Right ventricle myocardium superior (tissue), 1 donor: ENCODE measurements at regions not wholly inside any gene's neighbourhood (a gene's known extent, or its start where the extent isn't known, plus 50 kb on each side); places are given as distances from the start of the nearest gene placed in this dataset.
"Not testable (repeated sequence)": the region's sequence is repeated elsewhere in the genome, so short reads cannot be mapped to it uniquely, and the experiment has no call there.

Experiments used
- ATAC-seq: fragments of 200-7000 bp; cut with Tn5 transposase; one replicate; pipeline ENCODE4 v1.9.1; 2020; ENCODE audit warnings: mild to moderate bottlenecking; ENCODE audit not compliant: poor library complexity
- DNase-seq: peaks from one replicate; pipeline ENCODE4 v3.0.0-alpha.2; 2020
- intact Hi-C: fragments of 100-400 bp; cut with DNase I; formaldehyde crosslinking; loops from one replicate; pipeline ENCODE4 v1.11.2; 2022
- donor health status: DM: no; HTN: yes; CAD: no; lungs with severe emphysema.

DNA sequence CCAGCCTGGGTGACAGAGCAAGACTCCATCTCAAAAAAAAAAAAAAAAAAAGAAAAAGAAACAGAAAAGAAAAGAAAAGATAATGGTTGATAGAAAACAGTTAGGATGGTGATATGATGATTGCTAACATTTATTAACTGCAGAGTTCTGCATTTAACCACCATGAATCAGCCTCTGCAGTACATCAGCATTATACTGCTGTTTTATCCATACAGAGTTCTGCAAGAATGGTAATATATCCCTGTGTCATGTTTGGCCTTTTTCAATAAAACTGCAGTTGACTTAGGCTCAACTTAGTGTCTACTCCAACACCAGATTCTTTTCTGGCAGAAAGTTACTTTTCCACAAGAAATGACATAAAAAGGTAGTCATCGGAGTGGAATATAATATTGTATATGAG is 62.6 kb downstream of the DUSP6 start:
- ATAC-seq (no peak), DNase-seq (no peak)
- intact Hi-C loops: loop anchor here (5.0 kb wide), 1 partner anchor 53 kb away; no protein-coding TSS in a partner anchor

DNA sequence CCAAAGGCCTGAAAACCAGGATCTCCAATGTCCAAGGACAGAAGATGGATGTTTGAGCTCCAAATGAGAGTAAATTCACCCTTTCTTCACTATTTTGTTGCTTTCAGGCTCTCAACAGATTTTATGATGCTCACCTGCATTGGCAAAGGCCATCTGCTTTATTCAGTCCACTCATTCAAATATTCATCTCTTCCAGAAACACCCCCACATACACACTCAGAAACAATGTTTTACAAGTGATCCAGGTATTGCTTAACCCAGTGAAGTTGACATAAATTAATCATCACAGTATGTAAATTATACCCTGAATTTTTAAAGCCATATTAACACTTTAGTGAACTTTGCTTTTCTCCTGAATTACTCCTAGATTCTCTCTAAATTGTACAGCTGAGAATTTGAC is 63.3 kb downstream of the DUSP6 start:
- ATAC-seq (no peak), DNase-seq (no peak)
- intact Hi-C loops: loop anchor here (5.0 kb wide), 1 partner anchor 53 kb away; no protein-coding TSS in a partner anchor

DNA sequence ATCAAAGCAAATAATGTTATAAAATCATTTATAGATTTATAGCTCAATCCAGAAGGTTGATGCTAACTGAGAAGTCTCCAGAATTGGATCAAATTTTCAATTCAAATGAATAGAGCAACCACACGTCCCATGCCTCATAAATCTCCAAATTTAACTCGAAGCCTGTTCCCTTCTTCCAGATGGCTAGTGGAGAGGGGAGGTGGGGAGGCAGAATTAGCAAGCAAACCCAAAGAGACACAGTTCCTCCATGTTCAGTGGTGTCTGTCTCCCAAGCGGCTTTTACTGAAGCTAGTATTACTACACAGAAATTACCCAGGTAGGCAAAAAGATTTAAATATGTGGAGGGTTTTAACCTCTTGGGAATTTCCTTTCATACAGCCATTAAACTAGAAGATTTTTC is 65.8 kb downstream of the DUSP6 start:
- ATAC-seq (no peak), DNase-seq (no peak)
- intact Hi-C loops: loop anchor here (5.0 kb wide), 1 partner anchor 56 kb away; no protein-coding TSS in a partner anchor

DNA sequence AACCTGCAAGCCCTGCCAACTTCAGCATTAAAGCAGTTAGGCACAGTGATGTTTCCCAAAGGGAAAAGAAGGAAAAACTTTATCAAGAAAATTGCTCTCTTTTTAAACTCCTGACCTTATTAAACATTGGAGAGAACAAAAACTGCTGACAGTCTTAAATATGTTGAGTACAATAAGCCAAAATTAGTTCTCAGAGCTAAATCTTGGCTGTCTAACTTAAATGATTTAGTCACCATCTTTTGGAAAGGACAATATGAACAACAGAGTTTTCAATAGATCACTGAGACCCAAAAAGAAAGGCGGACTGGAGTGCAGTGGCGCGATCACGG is 70.8 kb downstream of the DUSP6 start:
- intact Hi-C loops: no loop called here
- ATAC-seq (peak; percentile 69), DNase-seq (no peak)

DNA sequence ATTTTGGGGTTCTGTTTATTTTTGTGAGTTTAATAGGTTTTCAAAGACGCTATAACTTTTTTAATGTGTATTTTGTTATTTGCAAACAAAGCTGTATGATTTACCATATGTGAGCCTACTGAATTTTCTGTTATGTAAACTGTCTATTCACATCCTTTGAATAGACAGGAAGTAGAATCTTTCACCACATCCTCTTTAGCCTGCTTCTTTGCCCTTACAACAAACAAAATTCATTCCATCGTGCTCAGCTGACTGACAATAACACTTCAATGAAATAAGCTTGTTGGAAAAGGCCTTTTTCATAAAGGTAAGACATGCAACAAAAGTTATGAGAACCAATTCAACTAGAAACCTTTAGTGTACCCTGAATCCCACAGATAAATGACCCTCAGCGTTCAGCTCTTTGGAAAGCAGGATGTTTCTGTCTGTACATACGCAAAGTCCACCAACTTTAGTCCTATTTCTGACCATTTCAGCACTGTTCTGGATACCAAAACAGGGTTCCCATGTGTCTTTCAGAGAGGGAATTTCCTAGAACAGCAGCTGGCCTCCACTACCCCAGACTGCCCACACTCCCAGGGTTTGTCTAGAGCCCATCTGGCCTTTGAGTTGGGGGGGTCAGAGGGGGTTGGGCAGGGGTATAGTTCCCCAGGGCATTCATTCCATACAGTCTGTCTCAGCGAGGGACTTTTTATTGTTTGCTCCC is 71.3 kb downstream of the DUSP6 start:
- intact Hi-C loops: no loop called here
- DNase-seq (peak; percentile 44), ATAC-seq (peak; percentile 83)

DNA sequence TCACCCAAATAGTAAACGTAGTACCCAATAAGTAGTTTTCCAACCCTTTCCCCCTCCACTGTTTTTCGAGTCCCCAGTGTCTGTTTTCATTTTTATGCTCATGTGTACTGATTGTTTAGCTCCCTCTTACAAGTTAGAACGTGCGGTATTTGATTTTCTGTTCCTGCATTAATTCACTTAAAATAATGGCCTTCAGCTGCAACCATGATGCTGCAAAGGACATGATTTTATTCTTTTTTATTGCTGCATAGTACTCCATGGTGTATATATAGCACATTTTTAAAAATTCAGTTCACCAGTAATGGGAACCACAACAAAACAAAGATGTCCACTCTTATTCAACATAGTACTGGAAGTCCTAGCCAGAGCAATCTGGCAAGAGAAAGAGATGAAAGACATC is 72.8 kb downstream of the DUSP6 start:
- intact Hi-C loops: no loop called here
- ATAC-seq (no peak), DNase-seq (no peak)

DNA sequence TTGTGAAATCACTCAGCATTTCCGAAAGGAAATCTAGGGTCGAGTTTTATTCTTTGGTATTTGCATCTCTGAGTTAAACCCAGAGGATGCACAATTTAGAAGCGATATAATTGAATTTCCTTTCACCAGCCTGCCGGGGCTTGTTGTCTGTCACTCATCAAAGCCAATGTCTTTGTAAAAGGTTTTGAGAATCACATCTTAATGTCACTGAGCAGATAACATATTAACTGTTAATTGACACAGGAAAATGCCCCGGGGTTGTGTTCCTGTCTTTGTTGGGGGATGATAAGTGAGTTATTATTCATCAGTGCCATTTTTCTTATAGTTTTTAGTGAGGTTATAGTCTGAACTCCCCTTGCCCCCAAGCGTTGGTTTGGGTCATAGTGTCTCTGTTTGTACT is 73.4 kb downstream of the DUSP6 start:
- intact Hi-C loops: no loop called here
- no peak for ATAC-seq

DNA sequence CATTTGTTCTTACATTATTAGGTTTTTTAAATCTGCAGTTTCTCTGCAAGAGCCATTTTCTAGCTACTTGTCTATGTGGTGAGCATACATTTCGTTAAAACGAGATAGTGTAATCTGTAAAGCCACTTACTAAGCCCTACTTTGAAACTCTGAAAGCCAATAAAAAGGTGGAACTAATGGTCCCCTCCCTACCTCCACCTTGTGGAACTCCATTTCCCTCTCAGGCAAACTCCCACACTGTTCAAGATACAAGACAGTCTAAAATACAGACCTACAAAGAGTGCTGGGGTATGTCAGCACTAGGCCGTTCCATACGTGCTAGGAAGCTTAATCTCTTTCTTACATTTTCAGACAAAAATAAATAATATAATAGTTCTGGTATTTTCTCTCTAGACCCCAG is 74.1 kb downstream of the DUSP6 start:
- ATAC-seq (no peak), DNase-seq (no peak)
- intact Hi-C loops: no loop called here

More for the DNA sequence above, 73.4 kb downstream of the DUSP6 start:
- no peak for DNase-seq

DNA sequence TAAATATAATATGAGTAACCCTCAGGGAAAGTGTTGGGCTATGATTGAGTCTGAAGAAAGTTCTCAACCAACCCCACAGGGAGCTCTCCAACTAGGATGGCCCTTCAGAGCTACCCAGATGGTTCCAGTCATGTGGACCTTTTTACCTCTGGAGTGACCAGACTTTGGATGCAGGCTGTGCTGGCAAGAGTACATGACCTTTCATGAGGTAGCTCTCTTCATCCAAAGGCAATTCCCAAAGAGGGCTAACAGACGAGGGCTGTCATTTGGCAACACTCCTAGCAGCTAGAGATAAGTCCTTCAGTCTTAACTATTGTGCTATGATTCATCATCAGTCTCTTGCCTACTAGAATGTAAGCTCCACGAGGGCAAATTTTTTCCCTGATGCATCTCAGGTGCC is 75.4 kb downstream of the DUSP6 start:
- ATAC-seq: peak; percentile 71
- intact Hi-C loops: no loop called here
- DNase-seq: peak; percentile 34

DNA sequence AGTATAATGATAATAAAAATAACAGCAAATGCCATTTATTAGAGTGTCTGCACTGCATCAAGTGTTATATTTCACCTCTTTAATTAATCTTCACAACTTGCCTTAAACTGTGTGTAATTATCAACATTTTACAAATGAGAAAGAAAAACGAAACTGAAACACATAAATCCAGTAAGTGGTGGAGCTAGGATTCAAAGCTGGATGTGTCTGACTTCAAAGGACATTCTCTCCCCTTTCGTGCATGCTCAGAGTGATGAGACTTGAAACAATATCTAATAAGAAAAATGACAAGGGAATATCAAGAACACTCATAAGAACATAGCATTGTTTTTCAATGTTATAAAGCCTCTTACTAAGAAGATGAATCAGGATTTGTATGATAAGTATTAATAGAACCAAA is 78.8 kb downstream of the DUSP6 start:
- DNase-seq (no peak), ATAC-seq (no peak)
- intact Hi-C loops: no loop called here

DNA sequence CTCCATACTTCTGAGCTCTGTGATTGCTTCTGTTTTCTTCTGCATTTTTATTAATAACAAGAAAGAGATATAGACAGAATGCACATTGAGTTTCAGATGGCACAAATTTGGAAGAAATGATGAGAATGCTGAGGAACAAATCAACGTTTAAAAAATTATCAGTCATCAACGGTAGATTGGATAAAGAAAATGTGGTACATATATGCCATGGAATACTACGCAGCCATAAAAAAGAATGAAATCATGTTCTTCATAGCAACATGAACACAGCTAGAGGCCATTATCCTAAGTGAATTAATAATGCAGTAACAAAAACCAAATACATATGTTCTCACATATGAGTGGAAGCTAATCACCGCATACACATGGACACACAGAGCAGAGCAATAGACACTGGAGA is 81.8 kb downstream of the DUSP6 start:
- ATAC-seq (no peak), DNase-seq (no peak)
- intact Hi-C loops: no loop called here

DNA sequence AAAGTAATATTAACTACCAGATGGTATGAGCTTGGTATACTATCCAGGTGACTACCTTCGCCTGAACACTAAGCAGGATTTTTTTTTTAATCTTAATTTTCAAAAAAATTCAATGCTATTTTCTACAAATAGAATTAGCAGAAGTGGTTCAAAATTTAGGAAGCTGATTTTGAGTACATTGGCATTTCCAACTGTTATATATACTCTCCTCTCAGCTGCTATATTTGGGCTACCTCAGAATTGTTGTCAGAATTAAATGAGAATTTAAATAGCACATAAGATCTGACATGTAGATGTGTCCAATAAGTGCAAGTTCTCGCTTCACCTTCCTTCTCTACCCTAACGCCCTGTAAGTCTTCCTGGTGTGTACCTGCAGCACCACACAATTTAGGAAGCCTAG is 83.1 kb downstream of the DUSP6 start:
- ATAC-seq (no peak), DNase-seq (no peak)
- intact Hi-C loops: no loop called here

DNA sequence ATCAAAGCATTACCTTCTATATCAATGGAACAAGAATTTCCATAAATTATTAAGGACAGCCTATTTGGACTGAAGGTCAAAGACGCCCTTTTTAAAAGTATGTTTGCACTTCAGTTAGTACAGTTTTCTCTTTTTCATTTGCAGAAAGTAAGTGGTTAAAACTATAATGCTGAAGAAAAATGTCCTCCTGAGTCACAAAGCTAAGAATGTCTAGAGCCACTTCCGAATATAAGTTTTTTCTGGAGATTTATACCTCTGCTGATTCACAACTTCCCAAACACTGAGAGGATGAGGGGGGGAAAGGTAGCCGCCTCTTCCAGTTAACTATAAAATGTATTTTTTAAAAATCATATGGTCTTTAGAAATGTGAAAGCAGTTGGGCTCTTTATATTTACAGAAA is 84.9 kb downstream of the DUSP6 start:
- DNase-seq (no peak), ATAC-seq (no peak)

DNA sequence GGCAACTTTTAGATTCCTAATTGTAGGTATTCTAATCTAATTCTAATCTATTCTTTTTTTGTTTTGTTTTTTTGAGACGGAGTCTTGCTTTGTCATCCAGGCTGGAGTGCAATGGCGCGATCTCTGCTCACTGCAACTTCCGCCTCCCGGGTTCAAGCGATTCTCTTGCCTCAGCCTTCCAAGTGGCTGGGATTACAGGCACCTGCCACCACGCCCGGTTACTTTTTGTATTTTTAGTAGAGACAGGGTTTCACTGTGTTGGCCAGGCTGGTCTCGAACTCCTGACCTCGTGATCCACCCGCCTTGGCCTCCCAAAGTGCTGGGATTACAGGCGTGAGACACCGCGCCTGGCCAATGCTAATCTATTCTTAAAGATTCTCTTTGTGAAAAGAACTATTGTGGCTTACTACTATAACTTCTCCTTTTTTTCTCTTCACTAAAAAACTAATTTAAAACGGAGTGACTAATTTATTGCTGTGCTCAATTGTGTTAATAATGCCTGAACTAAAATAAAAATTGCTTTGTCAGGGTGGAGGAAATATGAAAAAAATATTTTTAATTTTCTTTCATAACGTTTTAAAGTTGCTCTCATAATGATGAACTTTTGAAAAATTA is 85.6 kb downstream of the DUSP6 start:
- intact Hi-C loops, ATAC-seq: not testable (repeated sequence)
- peak; percentile 37 for DNase-seq

More for the DNA sequence above, 84.9 kb downstream of the DUSP6 start:
- intact Hi-C loops: no loop called here

DNA sequence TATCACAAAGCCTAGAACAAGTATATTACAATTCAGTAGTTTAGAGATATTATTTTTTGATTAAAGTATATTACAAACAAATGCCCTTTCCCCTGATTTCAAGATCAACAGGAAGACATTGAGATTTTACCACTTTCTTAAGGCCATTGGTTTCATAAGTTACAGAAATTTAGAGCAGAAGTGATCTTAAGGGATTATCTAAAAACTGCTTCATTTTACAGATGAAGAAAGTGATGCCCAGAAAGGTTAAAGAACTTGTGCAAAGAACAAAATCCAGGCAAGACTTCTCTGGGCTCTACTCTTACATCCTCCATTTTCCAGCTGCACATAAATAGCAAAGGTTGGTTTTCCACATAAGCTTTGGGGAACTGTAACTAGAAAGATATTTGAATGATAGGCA is 87.5 kb downstream of the DUSP6 start:
- no peak for ATAC-seq
- intact Hi-C loops: no loop called here
- no peak for DNase-seq

DNA sequence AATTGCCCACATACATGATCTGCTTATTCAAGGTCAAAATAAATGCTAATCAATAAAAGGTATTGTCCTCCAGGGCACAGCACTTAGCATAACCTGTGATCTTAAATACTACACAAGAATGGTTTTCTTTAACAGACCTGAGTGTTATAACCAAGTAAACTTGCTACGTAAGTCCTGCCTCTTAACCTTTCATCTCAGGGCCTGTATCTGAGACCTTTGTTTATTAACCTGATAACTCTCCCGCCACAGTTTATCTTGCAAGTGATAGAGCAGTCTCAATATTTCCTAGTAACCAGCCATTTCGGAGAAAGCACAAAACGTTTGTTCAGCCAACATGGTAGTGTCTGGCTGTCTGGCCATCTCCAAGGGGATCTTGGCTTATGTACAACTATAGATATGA is 88.4 kb downstream of the DUSP6 start:
- DNase-seq (no peak), ATAC-seq (no peak)
- intact Hi-C loops: no loop called here

DNA sequence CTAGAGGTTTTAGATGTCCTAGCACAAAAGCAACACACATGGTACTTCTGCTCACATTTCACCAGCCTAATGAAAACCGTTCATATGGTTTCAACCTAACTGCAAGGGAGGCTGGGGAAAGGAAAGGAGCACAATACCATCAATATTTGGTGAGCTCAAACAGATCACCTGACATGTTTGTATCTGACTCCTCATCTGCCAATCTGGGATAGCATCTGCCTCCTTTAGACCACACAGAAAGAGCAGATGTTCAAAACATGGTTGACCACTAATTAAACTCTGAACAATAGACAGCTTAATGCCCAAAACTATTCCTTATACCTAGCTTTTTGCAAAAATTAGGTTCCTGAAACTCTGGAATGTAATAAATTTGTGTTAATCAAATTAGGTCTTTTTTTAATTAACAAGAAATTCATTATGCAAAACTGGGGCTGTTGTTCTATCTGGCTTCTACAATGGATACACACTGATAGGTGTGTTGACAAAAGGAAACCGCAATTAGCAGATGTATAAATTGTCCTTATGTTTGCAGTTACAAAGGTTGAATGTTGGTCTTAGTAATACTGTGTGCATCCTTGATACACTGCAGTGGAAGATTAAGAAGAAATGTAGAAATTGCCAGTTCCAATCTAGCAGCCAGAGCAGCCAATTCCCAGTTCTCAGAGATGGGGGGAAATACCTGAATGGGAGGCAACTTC is 89.3 kb downstream of the DUSP6 start:
- intact Hi-C loops: no loop called here
- ATAC-seq: no peak

DNA sequence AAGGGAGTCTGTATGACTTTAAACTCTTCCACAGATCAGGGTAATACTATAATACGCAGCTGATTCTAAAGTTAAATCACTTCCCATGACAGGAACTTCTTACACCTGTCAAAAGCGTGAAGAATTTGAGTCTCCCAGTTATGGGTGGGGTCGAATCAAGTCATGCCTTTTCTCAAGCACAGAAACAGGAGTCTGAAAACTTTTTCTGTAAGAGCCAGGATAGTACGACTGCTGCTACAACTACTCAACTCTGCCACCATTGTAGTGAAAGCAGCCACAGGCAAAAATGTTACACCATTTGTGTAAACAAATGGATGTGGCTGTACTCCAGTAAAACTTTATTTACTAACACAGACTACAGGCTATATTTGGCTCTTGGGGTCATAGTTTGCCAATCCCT is 90.3 kb downstream of the DUSP6 start:
- intact Hi-C loops: no loop called here
- ATAC-seq (no peak), DNase-seq (no peak)

More for the DNA sequence above, 89.3 kb downstream of the DUSP6 start:
- DNase-seq: no peak

DNA sequence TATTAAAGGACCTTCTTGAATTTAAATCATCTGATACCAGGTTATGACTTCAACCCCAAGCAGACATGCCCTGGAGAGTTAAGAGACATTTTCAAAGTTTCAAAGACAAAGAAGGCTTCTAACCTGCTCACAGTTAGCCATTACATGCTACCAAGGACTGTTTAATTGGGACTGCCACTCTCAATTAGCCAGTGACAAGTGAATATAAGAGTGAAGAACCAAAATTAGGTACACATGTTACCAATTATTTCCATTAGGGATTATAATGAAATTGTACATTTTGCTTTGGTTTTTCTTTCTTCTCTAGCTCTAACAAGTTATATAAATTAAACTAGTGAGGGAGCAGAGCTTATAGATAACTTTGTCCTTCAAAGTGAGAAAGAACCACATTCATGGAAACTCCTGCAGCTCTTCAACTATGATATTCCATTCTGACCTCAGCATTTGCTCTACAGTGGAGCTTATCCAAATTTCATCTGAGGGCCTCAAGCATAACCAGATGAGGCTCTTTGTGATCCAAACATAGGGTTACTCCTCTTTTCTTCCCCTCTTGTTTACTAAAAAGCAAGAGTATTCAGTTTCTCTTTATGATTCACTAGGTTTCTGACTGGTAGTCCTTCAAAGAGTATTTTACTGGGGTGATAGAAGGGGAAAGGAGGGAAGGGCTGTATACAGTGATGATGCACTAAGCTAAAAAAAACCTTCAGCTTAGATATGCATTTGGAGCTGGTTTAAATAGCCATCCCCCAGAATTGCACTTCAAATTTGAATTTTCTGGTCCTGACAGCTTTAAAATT is 91.3 kb downstream of the DUSP6 start:
- intact Hi-C loops: no loop called here
- ATAC-seq: no peak
- no peak for DNase-seq
